ENCODE measurements at regions not wholly inside any gene's neighbourhood (a gene's known extent, or its start where the extent isn't known, plus 50 kb on each side); places are given as distances from the start of the nearest gene placed in this dataset.

DNA sequence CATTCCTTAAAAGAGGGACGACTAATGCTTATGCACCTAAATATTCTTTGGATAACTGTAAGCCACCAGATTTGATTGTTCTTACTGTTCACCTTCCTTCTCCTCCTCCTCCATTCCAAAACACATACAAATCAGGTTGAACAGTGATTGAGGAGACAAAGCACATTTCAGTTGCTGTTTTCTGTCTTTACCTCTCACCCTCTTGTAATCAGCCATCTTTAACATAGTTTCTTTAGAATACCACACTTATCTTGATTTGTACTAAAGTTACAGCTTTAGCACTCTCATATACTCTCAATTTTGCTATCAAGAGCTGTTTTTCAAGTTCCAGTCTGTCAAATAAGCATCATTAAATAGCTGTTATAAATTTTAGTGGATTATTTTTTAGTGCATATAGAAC lies 338.3 kb upstream of the RGS6 start:
- no peak overlapping the region for H3K4me3 Mint-ChIP-seq
- Histone ChIP-seq H2BK12ac (ENCODE audit: insufficient read length, low read depth, low read length) (no peak overlapping the region), H3K14ac (ENCODE audit: insufficient read depth, low read length) (no peak overlapping the region), H3K79me1 (ENCODE audit: insufficient read depth, low read depth, low read length, poor library complexity, severe bottlenecking) (peaks cover 2% of the 10 kb centered on the region), H3K4me1 (ENCODE audit: insufficient read depth, low read length) (no peaks in the 10 kb centered on the region), H4K91ac (ENCODE audit: insufficient read length, low read depth, low read length) (no peak overlapping the region), H3K27me3 (ENCODE audit: insufficient read depth, low read length) (no peaks in the 10 kb centered on the region), H3K79me2 (ENCODE audit: insufficient read depth, low read length) (peaks cover 2% of the 10 kb centered on the region; the same call in 1 of the 2 replicates), H4K8ac (replicated peaks; ENCODE audit: insufficient read length, low read depth, low read length) (no peak overlapping the region), H2BK120ac (ENCODE audit: low read depth, low read length, poor library complexity, severe bottlenecking) (no peak overlapping the region), H3K27ac (ENCODE audit: insufficient read length, low read depth, low read length) (no peak overlapping the region), H3T11ph (ENCODE audit: low read length) (no peak overlapping the region), H3K9me3 (ENCODE audit: control insufficient read depth, low read depth, low read length) (no peaks in the 10 kb centered on the region), H3K4me2 (ENCODE audit: insufficient read depth, insufficient read length, low read length) (no peak overlapping the region), H2AFZ (ENCODE audit: low read length) (no peak overlapping the region), H2BK15ac (ENCODE audit: low read depth, low read length) (no peak overlapping the region), H4K20me1 (ENCODE audit: control insufficient read depth, insufficient read depth, insufficient read length) (no peaks in the 10 kb centered on the region), H3K9ac (ENCODE audit: extremely low read depth, insufficient read length, low read length) (no peak overlapping the region), H4K5ac (ENCODE audit: insufficient read length, low read depth, low read length) (no peak overlapping the region), H3K4ac (ENCODE audit: low read depth, low read length) (no peak overlapping the region), H3K18ac (ENCODE audit: insufficient read length, low read depth, low read length) (no peak overlapping the region), H3K23ac (ENCODE audit: insufficient read length, low read depth, low read length) (no peak overlapping the region), H2BK20ac (ENCODE audit: low read depth, low read length, poor library complexity, severe bottlenecking) (no peak overlapping the region), H2AK5ac (ENCODE audit: insufficient read length, low read length) (no peak overlapping the region), H3K56ac (ENCODE audit: insufficient read length, low read depth, low read length) (no peak overlapping the region), H3K23me2 (ENCODE audit: insufficient read length, low read depth, low read length, poor library complexity, severe bottlenecking) (no peaks in the 10 kb centered on the region), H2BK5ac (ENCODE audit: insufficient read length, low read length) (no peak overlapping the region)
- H3K36me3 Mint-ChIP-seq (ENCODE audit: insufficient read depth in 1 of 3, low read depth in 3 of 3) = peaks cover 3 to 10% (median 9%) of the 10 kb centered on the region in 3 experiments; a peak in 5 of 7 replicates
- H3K4me1 Mint-ChIP-seq = peaks cover 13% of the 10 kb centered on the region in 2 experiments
- TF ChIP-seq, protein P1, sequence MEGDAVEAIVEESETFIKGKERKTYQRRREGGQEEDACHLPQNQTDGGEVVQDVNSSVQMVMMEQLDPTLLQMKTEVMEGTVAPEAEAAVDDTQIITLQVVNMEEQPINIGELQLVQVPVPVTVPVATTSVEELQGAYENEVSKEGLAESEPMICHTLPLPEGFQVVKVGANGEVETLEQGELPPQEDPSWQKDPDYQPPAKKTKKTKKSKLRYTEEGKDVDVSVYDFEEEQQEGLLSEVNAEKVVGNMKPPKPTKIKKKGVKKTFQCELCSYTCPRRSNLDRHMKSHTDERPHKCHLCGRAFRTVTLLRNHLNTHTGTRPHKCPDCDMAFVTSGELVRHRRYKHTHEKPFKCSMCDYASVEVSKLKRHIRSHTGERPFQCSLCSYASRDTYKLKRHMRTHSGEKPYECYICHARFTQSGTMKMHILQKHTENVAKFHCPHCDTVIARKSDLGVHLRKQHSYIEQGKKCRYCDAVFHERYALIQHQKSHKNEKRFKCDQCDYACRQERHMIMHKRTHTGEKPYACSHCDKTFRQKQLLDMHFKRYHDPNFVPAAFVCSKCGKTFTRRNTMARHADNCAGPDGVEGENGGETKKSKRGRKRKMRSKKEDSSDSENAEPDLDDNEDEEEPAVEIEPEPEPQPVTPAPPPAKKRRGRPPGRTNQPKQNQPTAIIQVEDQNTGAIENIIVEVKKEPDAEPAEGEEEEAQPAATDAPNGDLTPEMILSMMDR (conservative IDR thresholded peaks at IDR 0.05) = no peak
- no peak overlapping the region for H3K27ac Mint-ChIP-seq
- H3K27me3 Mint-ChIP-seq (ENCODE audit: low read depth) = no peaks in the 10 kb centered on the region
- DNase-seq = no peak
- WGBS (ENCODE audit: extremely low coverage, insufficient read length, low lambda C conversion rate) = no CpG with 5 or more reads among the region's 1 CpG
- no peaks in the 10 kb centered on the region for H3K9me3 Mint-ChIP-seq
